K562 (cell line): ENCODE measurements at regions not wholly inside any gene's neighbourhood (a gene's known extent, or its start where the extent isn't known, plus 50 kb on each side); places are given as distances from the start of the nearest gene placed in this dataset.
A peak's percentile ranks its signal among the peaks of the same experiment; 100 is the strongest.

Experiments used
- ATAC-seq: fragments of 200-7000 bp; cut with Tn5 transposase; 3 replicates; pipeline ENCODE4 v1.9.1; 2020; ENCODE audit warnings: moderate library complexity
- BruUV-seq: library from RNA; stranded (reverse); fragments of 400-500 nt; replicated peaks from 2 replicates; lab custom pipeline; 2021; lab: Mats Ljungman, UMichigan
- CTCF ChIA-PET: fragments of 300-600 bp; formaldehyde crosslinking; extraction: SDS; loops from one replicate; lab custom pipeline; 2021; ENCODE audit warnings: low intra/inter-chr PET ratio; lab: Yijun Ruan, JAX
- POLR2A ChIA-PET: fragments of 300-600, 350-650 bp; sonication (Branson Sonifier 250); formaldehyde crosslinking; extraction: SDS; loops from one replicate; lab custom pipeline; 2021; ENCODE audit warnings: antibody characterized with exemption, inconsistent platforms; lab: Yijun Ruan, JAX
- DNase-seq, 4 experiments: peaks; one replicate each; pipeline versions ENCODE4 v3.0.0 to v3.0.0-alpha.2; 2011 to 2018; ENCODE audit warnings: low spot score in 3 of 4, mixed read lengths in 3 of 4; ENCODE audit errors: extremely low read depth in 1 of 4
- FAIRE-seq: peaks from 2 replicates; lab custom pipeline; 2011; peaks lifted over from hg19 to GRCh38; lab: Jason Lieb, UNC
- H2AFZ ChIP-seq: 2 replicates; pipeline ENCODE4 v1.6.0; 2011; ENCODE audit warnings: low read depth, low read length, control low read depth, inconsistent platforms
- H3K27ac ChIP-seq: fragments of 200-600 bp; 3 replicates; pipeline ENCODE4 v1.8.0; 2011; ENCODE audit warnings: low read depth, mild to moderate bottlenecking, control low read depth, inconsistent platforms, low read length, moderate library complexity, mixed read lengths; ENCODE audit errors: extremely low read depth
- H3K27me3 ChIP-seq, 2 experiments: fragments of 300-600 bp in 1 of 2; 2 replicates in 1 of 2; 3 replicates in 1 of 2; pipeline versions ENCODE4 v1.6.0 to v1.8.0; 2011; ENCODE audit warnings: inconsistent platforms in 2 of 2, low read length in 2 of 2, mild to moderate bottlenecking in 1 of 2, mixed read lengths in 1 of 2, moderate library complexity in 1 of 2; ENCODE audit not compliant: control insufficient read depth in 2 of 2, insufficient read depth in 2 of 2
- H3K36me3 ChIP-seq: fragments of 300-600 bp; 3 replicates; pipeline ENCODE4 v1.8.0; 2011; ENCODE audit warnings: mild to moderate bottlenecking, low read length, inconsistent platforms; ENCODE audit not compliant: control insufficient read depth, insufficient read depth
- H3K4me1 ChIP-seq, 2 experiments: fragments of 200-600 bp in 1 of 2; replicated peaks in 1 of 2; 2 replicates in 1 of 2; 3 replicates in 1 of 2; pipeline versions ENCODE4 v1.5.1 to v1.8.0; 2011; ENCODE audit warnings: inconsistent platforms in 2 of 2, low read length in 2 of 2, mild to moderate bottlenecking in 1 of 2, mixed read lengths in 1 of 2, moderate library complexity in 1 of 2; ENCODE audit not compliant: control insufficient read depth in 2 of 2, insufficient read depth in 2 of 2
- H3K4me2 ChIP-seq: 2 replicates; pipeline ENCODE4 v1.6.1; 2011; ENCODE audit warnings: low read length, control low read depth, inconsistent platforms, mixed read lengths; ENCODE audit not compliant: insufficient read depth
- H3K4me3 ChIP-seq: fragments of 200-600 bp; sonication (generic), shearing (Covaris generic); 2 replicates; pipeline ENCODE4 v1.5.1; 2016; ENCODE audit warnings: control low read depth, inconsistent platforms
- H3K79me2 ChIP-seq: fragments of 200-600 bp; 3 replicates; pipeline ENCODE4 v1.8.0; 2011; ENCODE audit warnings: low read length, inconsistent platforms; ENCODE audit not compliant: control insufficient read depth, insufficient read depth
- H3K9ac ChIP-seq, 2 experiments: 2 replicates each; pipeline versions ENCODE4 v1.6.0 to v1.6.1; 2011; ENCODE audit warnings: low read depth in 2 of 2, low read length in 2 of 2, control low read depth in 1 of 2, inconsistent platforms in 1 of 2, mild to moderate bottlenecking in 1 of 2, mixed read lengths in 1 of 2; ENCODE audit not compliant: insufficient read depth in 1 of 2
- H3K9me1 ChIP-seq: one replicate; pipeline ENCODE4 v1.6.0; 2011; ENCODE audit warnings: inconsistent platforms, mild to moderate bottlenecking, low read length, moderate library complexity; ENCODE audit not compliant: control insufficient read depth, insufficient read depth
- H3K9me3 ChIP-seq: replicated peaks from 2 replicates; pipeline ENCODE4 v1.5.1; 2011; ENCODE audit warnings: low read depth, low read length, inconsistent platforms; ENCODE audit not compliant: control insufficient read depth, insufficient read depth
- H4K20me1 ChIP-seq: replicated peaks from 2 replicates; pipeline ENCODE4 v1.6.1; 2011; ENCODE audit warnings: low read length, inconsistent platforms, mixed read lengths; ENCODE audit not compliant: control insufficient read depth, insufficient read depth
- NR4A1 ChIP-seq, 2 experiments: fragments of 250-450 bp in 1 of 2; fragments of 450-650 bp in 1 of 2; sonication (Bioruptor Pico) in 1 of 2; IDR thresholded peaks; 2 replicates each; pipeline versions ENCODE4 v1.4.0 to v1.6.1; 2016 to 2020; ENCODE audit warnings: mild to moderate bottlenecking in 2 of 2, missing compliant biosample characterization in 1 of 2, missing genetic modification characterization in 1 of 2, moderate library complexity in 1 of 2
- PRMT5 ChIP-seq: sonication (generic); formaldehyde crosslinking; IDR thresholded peaks from 2 replicates; pipeline ENCODE4 v1.5.0; 2020; ENCODE audit warnings: missing genetic modification reagents
- TEAD2 ChIP-seq: fragments of 450-650 bp; IDR thresholded peaks from 2 replicates; pipeline ENCODE4 v1.6.1; 2016; ENCODE audit warnings: missing genetic modification characterization, control low read depth, missing compliant biosample characterization
- THRA ChIP-seq: fragments of 450-650 bp; IDR thresholded peaks from 2 replicates; pipeline ENCODE4 v1.6.1; 2017; ENCODE audit warnings: mild to moderate bottlenecking, moderate library complexity
- ZNF830 ChIP-seq: fragments of 250-450 bp; sonication (Bioruptor Pico); IDR thresholded peaks from 2 replicates; pipeline ENCODE4 v1.5.0; 2021; ENCODE audit warnings: mild to moderate bottlenecking
- WGBS: fragments of 100-300 bp; shearing (Covaris generic); methylation state at CpG from one replicate; pipeline ENCODE4 v1.1.6; 2016; ENCODE audit warnings: low coverage, mixed read lengths; ENCODE audit not compliant: insufficient coverage; ENCODE audit errors: missing lambda C conversion rate; 5-methylcytosine and 5-hydroxymethylcytosine counted together
- in situ Hi-C: fragments of 300-500 bp; cut with MboI; formaldehyde crosslinking; loops from 4 replicates; pipeline ENCODE4 v1.15.0; 2018; ENCODE audit warnings: inconsistent platforms, mixed read lengths
- intact Hi-C: fragments of 100-400 bp; cut with micrococcal nuclease; formaldehyde crosslinking; loops from 2 replicates; pipeline ENCODE4 v1.14.2; 2022

GRCh38 chr2:41722668-41723369, 325.0 kb upstream of the PKDCC start:
- no peak for TF ChIP-seq ZNF830 (CRISPR knock-in tag)
- no peak for TF ChIP-seq THRA
- TF ChIP-seq TEAD2 (tag), result 0 out of 2 replicates have a peak, but pooled peaks have one; percentile 22
- TF ChIP-seq NR4A1 (CRISPR knock-in tag; IDR thresholded peaks at IDR 0.05), result no peak
- TF ChIP-seq NR4A1 (tag; IDR thresholded peaks at IDR 0.05), result 0 out of 2 replicates have a peak, but pooled peaks have one; percentile 42
- no peak for TF ChIP-seq PRMT5 (CRISPR knock-in tag)
- Histone ChIP-seq H3K4me3 (no peak overlapping the region), H2AFZ (no peak overlapping the region), H4K20me1 (no peaks in the 10 kb centered on the region), H3K9me1 (no peaks in the 10 kb centered on the region), H3K9me3 (no peaks in the 10 kb centered on the region), H3K27ac (no peak overlapping the region), H3K4me2 (no peak overlapping the region), H3K27me3 (no peaks in the 10 kb centered on the region), H3K79me2 (no peaks in the 10 kb centered on the region), H3K4me1 (no peaks in the 10 kb centered on the region; a peak in 1 of 5 replicates), H3K9ac (no peak overlapping the region), H3K36me3 (no peaks in the 10 kb centered on the region)
- WGBS, result 2% methylated on average over 6 of the region's 6 CpGs
- ATAC-seq (no peak), DNase-seq (no peak), FAIRE-seq (no peak)
- ChIA-PET POLR2A (no interaction called here), CTCF (no interaction called here)
- in situ Hi-C loops, result no loop called here
- no TSS peak for BruUV-seq
- intact Hi-C loops, result no loop called here
